Smooth muscle cell of the brain vasculature (primary cell): ENCODE measurements at regions not wholly inside any gene's neighbourhood (a gene's known extent, or its start where the extent isn't known, plus 50 kb on each side); places are given as distances from the start of the nearest gene placed in this dataset.
A peak's percentile ranks its signal among the peaks of the same experiment; 100 is the strongest.

Experiments used
- DNase-seq: peaks from one replicate; pipeline ENCODE4 v3.0.0-alpha.2; 2012; ENCODE audit warnings: low read depth, low spot score

DNA sequence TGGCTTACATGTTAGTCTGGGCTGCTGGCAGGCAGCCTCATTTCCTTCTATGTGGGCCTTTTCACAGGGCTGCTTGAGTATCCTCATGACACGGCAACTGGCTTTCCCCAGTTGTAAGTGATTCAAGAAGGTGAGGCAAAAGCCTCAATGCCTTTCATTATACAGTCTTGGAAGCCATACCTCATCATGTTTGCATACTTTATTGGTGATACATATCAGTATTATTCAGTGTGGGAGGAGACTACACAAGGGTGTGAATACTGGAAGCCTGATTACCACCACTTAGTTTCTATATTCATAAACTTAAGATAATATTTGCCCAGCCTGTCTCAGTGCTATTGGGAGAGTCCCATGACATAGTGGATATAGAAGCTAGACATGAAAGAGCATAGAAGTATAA is 346.8 kb downstream of the SOX2 start:
- no peak for DNase-seq

DNA sequence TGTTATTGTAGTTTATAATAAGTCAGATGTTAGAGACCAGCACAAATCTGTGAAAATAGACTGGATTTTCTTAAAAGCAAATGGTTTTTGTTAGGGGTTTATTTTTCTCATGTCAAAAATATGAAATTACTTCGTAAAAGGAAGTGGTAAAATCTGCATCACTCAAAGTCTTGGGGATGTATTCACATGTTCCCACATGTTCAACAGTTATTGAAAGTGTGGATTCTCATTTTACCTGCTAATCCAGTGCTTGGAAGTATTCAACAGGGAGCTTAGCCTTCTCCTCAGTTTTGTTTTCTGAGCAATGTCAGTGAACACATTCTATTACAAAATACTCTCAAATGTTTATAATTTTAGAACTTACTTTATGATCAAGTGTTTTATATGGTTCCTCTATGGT is 352.0 kb downstream of the SOX2 start:
- DNase-seq: no peak

DNA sequence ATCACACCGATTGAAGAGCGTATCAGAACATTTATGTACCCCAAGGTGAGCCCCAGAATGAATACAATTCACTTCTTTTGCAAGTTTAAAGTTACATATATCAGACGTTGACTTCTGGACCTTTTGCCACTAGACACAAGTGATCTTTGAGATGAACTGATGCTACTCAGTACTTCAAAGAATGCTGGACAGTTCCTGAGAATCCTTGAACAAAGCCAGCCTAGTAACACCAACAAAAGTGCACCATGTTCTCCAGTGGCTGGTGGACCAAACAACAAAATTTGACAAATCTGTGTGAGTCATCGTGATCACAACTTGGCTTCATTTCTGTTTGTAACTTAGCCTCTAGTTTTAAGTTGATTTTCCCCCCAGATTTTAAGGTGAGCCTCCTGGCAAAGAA is 355.7 kb downstream of the SOX2 start:
- no peak for DNase-seq

DNA sequence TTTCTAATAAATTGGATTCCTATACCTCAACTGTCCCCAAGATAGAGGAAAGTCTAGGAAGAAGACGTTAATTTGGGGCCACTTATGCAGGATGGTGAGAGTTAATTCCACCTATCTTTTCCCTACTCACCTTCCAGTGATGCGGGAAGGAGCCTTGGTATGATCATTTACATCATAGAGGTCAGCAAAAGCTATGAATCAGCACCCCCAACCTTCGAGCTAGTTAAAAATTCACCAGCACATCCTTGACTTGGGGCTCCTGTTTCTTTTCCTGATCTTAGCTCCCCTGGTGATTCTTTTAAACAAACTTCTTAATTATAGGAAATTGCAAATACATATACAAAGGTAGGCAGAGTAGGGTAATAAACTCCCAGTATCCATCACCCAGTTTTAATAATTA is 366.6 kb downstream of the SOX2 start:
- no peak for DNase-seq

DNA sequence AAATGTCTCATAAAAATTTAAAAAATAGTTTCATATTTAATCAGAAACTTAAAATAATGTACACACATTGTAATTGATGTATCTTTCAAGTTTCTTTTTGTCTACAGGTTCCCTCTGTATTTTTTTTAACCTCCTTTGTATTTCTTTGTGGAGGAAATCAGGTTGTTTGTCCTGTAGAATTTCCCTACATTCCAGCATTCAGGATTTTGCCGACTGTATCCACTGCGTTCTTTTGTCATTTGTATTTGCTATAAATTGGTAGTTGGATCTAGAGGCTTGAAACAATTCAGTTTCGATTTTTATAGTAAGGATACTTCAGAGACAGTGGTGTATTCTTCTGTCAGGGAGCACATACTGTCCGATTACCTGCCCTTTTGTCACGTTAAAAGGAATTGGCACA is 367.2 kb downstream of the SOX2 start:
- DNase-seq: no peak

DNA sequence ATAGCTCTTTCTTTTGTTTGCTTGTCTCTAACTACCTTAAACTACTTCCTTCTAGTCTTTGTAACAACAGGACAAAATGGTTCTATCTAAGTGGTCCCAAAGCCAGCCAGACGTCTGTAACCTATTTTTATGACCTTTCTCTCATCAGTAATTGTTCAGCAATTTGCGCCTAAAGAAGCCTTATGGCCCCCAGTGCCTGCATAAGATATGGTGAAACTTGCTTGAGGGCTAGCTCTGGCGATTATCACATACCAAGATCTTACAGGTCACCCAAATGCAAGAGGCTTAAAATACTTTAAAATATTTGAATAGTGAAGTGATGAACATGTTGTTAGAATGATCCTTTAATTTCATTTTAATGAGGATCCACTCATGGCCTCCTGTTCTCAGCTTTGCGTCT is 369.4 kb downstream of the SOX2 start:
- no peak for DNase-seq

DNA sequence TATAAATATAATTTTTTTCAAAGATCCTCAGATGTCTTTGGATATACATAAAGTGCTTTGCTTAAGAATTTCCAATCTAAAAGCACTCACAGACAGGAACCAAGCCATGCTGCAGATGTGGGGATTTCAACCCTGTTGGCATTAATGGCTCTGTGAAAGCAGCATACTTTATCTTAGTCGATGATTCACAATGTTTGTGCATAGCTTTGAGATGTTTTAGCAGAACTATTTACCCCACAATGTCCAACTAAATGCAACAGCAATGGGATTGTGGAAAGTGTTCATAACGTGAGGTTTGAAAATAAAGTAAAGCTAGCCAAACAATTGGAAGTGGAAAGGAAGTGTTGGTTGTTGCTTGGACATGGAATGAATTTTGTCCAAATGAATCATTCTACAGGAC is 371.4 kb downstream of the SOX2 start:
- DNase-seq: no peak

DNA sequence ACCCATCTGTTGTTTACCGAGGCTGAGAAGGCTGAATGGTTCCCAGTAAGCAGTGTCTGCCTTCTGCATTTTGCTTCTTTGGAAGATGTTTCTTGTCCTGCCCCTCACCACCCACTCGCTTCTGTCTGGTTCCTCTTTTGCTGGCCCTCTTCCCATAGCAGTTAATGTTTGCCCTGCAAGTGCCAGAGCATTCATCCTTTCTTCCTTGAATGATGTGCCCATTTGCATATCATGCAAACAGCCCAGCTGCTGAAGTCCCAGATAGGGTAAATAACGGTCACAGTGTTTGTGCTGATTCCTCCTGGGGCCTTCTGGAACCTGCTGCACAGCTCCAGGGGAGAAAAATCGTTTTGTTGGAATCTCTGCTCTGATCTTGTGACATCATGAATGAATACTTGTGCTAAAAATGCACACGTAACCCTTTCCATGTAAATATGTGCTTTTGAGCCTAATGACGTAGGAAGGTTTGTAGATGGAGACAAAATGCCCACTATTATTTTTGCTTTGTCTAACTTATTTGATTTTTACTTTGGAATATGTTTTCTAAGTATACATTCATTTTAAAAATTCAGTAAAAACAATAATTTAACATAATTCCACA is 381.0 kb downstream of the SOX2 start:
- no peak for DNase-seq

DNA sequence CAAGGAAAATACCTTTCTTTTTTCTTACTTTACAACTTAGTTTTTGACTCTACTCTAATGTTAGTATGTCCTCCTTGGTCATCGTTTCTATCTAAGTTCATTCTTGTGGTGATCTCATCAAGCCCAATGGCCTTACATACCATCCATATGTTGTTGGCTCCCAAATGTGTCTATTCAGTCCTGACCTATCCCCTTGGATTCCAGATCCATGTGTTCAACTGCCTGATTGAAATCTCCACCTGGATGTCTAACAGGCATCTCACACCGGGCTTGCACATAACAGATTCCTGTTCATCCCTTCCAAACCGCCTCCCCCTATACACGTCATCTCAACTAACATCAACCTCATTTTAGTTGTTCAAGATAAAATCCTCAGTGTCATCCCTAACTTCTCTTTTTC is 382.6 kb downstream of the SOX2 start:
- no peak for DNase-seq

DNA sequence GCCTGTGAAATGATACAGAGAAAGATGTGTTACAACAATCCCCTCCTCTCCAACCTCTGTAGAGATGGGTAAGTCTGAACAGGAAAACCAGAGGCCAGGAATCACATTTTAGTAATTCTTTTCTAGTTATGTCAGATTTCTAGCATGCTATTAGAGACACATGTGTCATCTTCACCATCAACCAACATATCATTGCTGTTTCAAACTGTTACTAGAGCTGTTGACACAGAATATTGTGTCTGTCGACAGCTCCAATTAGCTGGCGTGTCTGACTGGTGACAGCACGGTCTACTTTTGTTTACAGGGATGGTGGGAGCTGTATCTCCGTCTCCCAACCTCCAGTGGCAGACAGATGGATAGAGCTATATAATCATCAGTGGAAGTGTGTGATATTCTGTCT is 393.2 kb downstream of the SOX2 start:
- no peak for DNase-seq

DNA sequence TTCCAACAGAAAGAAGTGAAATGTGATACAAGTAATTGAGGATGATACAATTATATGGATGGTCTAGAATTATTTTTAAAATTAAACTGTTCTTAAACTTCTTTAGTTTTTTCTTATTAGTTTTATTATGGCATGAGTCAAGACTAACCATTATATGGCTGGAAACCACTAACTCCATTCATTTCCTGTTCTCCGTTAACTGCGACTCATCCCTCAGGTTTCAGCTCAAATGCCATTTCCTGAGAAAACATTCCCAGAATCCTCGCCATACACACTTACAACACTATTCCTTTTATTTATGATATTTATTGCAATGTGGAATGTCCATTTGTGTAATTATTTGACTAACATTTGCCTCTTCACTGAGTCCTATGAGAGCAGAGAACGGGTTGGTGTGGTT is 394.1 kb downstream of the SOX2 start:
- DNase-seq: no peak

DNA sequence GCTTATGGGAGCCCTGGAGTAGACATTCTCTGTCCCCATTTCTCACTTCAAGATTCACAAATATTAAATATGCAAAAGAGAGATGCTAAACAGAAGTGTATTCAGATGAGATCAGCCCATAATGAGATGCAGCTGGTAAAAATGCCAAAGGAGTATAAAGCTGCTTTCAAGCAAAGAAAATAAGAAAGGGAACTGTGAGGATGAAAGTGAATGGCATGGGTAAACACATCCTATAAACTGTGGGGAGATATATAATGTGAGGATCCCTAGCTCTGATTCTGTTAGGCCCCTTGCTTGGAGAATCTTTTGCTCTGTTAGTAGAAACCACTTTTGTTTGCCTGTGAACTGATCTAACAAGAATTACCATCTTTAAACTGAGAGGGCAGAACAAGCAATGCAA is 396.6 kb downstream of the SOX2 start:
- no peak for DNase-seq

DNA sequence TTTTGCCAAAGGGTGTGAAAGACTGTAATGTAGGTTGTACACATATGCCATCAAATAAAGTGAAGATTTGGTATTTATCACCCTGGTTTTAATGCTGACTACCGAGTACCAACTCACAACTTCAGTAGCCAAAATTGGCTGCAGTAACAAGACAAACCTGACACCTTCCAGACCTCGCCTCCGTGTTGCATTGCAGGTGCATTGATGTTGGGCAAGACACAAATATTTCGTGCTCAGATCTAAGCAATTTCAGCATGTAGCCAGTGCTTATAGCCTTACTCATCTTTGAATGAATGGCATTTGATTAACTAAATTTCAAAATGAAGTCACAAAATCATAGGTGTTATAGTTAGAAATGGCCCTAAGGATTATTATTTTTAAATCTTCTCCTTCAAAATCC is 400.2 kb downstream of the SOX2 start:
- no peak for DNase-seq

DNA sequence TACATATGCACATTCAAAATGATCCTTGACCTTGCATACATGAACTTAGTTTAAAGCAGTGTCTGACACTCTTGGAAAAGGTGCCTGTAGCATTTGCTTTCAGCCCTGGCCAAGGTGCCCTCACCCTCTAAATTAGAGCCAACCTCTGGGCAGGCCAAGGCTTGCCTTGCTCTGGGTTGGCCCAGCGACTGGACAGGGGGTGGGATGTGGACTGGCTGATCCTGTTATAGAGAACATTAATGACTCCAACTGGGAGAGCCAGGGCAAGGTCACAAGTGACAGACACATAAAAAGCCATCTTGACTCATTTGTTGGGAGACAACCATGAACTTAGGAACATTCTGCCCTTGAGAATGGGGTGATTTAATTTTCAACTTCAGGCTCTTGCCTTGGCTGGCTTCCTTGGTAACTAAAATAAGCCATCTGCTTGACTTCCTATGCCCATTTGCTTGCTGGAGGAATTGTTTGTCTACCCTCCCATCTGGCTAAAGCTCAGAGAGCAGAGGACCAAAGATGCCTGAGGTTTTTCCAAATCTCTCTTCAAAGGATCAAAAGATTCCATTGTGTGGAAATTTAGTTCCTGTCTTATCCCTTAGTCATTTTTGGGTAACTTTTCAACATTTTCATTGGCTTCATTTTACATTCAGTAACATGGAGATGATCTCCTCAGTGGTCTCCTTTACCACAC is 403.7 kb downstream of the SOX2 start:
- no peak for DNase-seq

DNA sequence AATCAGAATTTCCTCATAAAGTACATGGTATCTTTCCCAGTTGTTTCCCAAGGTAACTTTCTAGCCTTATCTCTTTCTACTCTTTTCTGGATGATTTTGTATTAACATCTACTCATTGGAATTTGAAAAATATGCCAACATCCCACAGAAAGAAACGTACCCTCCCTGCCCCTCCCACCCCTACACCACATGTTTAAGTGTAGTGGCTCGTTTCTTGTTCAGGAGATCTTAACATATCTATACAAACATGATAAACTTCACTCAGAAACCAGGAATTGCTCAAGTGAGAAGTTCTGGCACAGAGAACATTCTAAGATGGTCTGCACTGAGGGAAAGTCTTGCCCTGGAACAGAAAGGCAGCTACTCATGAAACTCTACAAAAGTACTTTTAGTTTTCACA is 404.7 kb downstream of the SOX2 start:
- no peak for DNase-seq

DNA sequence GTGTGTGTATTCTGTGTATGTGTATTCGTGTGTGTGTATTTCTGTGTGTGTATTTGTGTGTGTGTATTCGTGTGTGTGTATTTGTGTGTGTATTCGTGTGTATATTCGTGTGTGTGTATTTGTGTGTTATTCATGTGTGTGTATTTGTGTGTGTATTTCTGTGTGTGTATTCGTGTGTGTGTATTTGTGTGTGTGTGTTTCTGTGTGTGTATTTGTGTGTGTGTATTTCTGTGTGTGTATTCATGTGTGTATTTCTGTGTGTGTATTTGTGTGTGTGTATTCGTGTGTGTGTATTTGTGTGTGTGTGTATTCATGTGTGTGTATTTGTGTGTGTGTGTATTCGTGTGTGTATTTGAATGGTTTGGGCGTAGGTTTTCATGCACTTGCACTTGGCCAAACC is 405.4 kb downstream of the SOX2 start:
- no peak for DNase-seq

DNA sequence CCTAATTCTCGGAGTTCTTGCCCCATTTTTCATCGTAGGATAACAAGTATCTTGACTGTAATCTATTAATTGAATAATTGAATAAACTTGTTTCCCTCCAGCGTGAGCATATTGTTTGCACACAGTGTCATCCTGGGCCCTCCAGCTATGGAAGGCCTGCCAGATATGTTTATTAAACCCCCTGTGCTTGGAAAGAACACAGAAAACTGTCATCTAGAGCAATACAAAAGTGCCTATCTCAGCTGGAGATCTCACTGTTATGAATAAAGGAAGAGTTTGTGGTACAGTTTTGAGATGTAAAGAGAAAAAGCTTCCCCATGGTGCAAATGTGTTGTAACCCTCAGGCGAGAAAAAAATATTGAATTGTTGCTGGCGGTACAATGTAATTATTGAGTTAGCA is 405.9 kb downstream of the SOX2 start:
- peak; percentile 12 for DNase-seq

DNA sequence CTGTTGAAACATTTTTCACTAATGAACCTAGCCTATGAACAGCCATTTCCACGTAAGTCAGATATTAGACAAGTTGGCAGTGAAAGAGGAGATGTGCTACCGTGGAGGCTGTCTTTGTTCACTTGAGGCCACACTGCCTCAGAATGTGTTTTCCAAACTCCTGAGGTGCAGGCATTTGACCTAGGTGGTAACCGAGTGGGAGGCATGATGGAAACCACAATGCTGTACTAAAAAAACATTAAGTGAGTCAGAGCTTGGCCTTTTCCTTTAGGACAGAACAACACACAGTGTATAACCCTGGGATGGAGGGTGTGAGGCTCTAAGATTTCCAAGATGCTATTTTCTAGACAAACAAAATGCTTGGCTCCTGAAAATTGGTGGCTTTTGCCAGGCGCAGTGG is 406.3 kb downstream of the SOX2 start:
- DNase-seq: peak; percentile 21

DNA sequence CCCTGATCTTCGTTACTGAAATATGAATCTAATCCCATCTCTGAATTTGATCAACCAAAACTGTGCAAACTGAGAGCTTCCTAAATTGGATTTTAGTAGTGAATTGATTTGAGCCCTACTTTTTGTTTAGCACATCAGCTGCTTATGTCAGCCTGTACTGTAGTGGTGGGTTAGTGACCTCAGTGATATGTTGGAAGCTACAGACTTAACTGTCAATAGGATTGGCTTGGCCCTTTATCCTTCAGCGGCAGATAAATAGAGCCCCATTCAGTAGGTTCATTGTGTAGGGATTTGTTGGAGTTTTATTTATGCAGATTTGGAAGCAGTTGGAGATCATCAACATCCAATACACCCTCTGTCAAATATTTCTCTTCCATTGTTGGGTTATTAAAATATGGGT is 409.7 kb downstream of the SOX2 start:
- no peak for DNase-seq

DNA sequence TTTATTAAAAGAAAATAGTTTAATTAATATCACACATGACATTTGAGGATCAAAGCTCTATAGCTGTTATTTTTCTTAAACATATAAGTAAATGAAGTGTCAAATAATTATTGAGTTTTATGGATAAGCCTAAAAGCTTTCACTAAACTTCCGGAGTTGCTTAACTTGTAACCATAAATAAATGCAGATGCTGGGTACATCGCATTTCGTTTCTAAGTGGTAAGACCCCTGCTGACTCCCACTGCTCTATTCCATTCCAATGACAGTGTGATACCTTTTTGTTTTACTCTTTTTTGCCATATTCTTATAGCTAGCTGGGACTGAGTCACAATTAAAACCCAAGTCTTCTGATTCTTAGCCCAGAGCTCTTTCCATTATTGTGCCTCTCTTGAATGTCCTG is 411.1 kb downstream of the SOX2 start:
- no peak for DNase-seq

DNA sequence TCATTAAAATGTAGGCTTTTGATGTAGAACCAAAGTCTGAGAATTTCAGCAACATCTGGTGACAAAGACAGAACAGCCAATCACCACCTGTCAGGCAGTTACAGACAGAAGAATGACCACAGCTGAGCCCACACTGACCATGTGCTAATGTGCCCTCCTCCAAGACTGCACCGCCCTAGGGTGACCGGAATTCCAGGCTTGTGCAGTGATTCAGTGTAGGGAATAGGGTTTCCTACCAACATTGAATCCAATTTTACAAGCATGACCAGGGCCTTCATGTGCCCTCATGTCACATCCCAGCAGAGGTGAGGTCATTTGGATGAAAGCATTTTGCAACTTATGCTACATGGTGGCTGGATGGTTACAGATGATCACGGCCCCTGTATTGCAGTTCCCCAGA is 412.5 kb downstream of the SOX2 start:
- DNase-seq: no peak

DNA sequence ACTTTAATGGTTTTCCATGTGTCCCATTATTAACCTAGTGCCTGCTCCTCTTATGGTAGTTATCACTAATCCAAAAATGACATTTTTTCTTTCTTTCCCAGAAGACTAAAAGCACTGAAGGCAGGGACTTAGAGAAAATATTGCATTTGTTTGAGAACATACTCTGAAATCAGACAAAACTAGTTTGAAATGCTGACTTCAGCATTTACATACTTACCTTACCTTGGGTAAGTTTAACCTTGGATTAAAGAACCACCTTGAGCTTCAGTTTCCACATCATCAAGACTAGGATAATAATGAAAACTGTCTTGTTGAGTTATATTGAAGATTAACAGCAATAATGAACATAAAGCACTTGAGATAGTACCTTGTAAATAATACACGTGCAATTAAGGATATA is 413.0 kb downstream of the SOX2 start:
- DNase-seq: no peak

DNA sequence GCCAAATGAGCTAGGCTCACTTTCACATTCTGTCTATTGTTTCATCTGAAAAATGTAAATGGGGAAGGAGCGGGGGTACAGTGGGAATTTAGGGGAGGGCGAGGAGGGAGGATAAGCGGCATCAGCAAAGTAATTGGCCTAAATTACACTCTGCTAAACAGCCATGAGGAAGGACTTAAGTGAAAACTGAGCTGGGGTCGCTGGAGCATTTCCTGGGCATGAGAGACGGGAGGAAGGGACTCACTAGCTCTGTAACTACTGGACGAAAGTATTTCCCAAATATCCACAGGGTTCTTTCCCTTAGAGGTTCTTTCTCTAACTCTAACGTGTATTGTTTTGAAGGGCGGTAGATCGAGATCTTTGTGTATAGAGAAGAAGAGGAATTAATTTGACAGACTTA is 418.0 kb downstream of the SOX2 start:
- no peak for DNase-seq

DNA sequence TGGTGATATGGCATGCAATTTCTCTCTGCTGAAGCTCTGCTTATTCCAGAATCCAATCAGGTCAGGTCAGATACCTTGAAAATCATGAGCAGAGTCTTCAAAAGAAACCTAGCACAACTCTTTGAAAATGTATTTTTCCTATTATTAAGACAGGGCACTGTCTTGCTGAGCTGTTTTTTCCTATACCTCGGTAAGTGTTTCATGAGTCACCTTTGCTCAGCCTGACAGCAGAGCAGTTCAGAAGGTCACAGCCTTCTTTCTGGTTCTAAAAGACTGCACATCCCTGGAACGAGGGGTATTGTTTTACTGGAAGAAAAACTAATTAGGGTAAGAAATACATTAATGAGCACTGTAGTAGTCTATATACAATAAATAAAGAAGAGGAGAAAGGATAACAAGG is 422.0 kb downstream of the SOX2 start:
- DNase-seq: no peak
